WTC11 (cell line): ENCODE measurements at regions not wholly inside any gene's neighbourhood (a gene's known extent, or its start where the extent isn't known, plus 50 kb on each side); places are given as distances from the start of the nearest gene placed in this dataset.

Experiments used
- ATAC-seq: fragments of 200-7000 bp; cut with Tn5 transposase; 2 replicates; pipeline ENCODE4 v1.10.0; 2021; ENCODE audit warnings: mild to moderate bottlenecking, moderate library complexity
- CTCF ChIA-PET: fragments of 300-600 bp; sonication (Branson Sonifier 250); formaldehyde crosslinking; loops from one replicate; lab custom pipeline; 2021; ENCODE audit warnings: antibody characterized with exemption; lab: Charles Lee
- POLR2A ChIA-PET: fragments of 350-600 bp; sonication (Branson Sonifier 250); formaldehyde crosslinking; loops from one replicate; lab custom pipeline; 2021; ENCODE audit warnings: antibody characterized with exemption; lab: Charles Lee
- DNase-seq: peaks from one replicate; pipeline ENCODE4 v3.0.0; 2021; ENCODE audit warnings: low spot score
- H3K27ac Mint-ChIP-seq: 2 replicates; pipeline ENCODE4 v1.8.0; 2021; ENCODE audit warnings: mixed read lengths
- H3K27me3 Mint-ChIP-seq: 2 replicates; pipeline ENCODE4 v1.8.0; 2021; ENCODE audit warnings: low read depth, mild to moderate bottlenecking, moderate library complexity, mixed read lengths
- H3K36me3 Mint-ChIP-seq: 2 replicates; pipeline ENCODE4 v1.8.0; 2021; ENCODE audit warnings: mixed read lengths
- H3K4me1 Mint-ChIP-seq: 2 replicates; pipeline ENCODE4 v1.8.0; 2022; ENCODE audit warnings: mixed read lengths
- H3K4me3 Mint-ChIP-seq: 2 replicates; pipeline ENCODE4 v1.8.0; 2021; ENCODE audit warnings: mild to moderate bottlenecking, moderate library complexity, mixed read lengths
- H3K9me3 Mint-ChIP-seq: 2 replicates; pipeline ENCODE4 v1.8.0; 2021; ENCODE audit warnings: mixed read lengths
- AFF4 ChIP-seq: sonication (generic); formaldehyde crosslinking; IDR thresholded peaks from 2 replicates; pipeline ENCODE4 v1.8.1; 2023; ENCODE audit warnings: mild to moderate bottlenecking, missing genetic modification reagents, borderline replicate concordance
- ATF1 ChIP-seq: sonication (generic); formaldehyde crosslinking; IDR thresholded peaks from 2 replicates; pipeline ENCODE4 v1.8.1; 2023; ENCODE audit warnings: mild to moderate bottlenecking, moderate library complexity, missing genetic modification reagents
- ATF2 ChIP-seq: sonication (generic); formaldehyde crosslinking; IDR thresholded peaks from 2 replicates; pipeline ENCODE4 v1.8.1; 2022; ENCODE audit warnings: low read depth, missing genetic modification reagents, borderline replicate concordance
- ATF6 ChIP-seq: sonication (generic); formaldehyde crosslinking; IDR thresholded peaks from 2 replicates; pipeline ENCODE4 v1.8.1; 2023; ENCODE audit warnings: mild to moderate bottlenecking, missing genetic modification reagents
- CREM ChIP-seq: sonication (generic); formaldehyde crosslinking; IDR thresholded peaks from 2 replicates; pipeline ENCODE4 v1.8.1; 2022; ENCODE audit warnings: mild to moderate bottlenecking, missing genetic modification reagents, moderate library complexity
- GABPB1 ChIP-seq: sonication (generic); formaldehyde crosslinking; IDR thresholded peaks from 2 replicates; pipeline ENCODE4 v1.8.1; 2023; ENCODE audit warnings: mild to moderate bottlenecking, missing genetic modification reagents
- JUN ChIP-seq: sonication (generic); formaldehyde crosslinking; IDR thresholded peaks from 2 replicates; pipeline ENCODE4 v1.8.0; 2023; ENCODE audit warnings: mild to moderate bottlenecking, missing genetic modification reagents
- NR3C1 ChIP-seq: sonication (generic); formaldehyde crosslinking; conservative IDR thresholded peaks from 2 replicates; pipeline ENCODE4 v1.8.1; 2023; ENCODE audit warnings: low read depth, mild to moderate bottlenecking, missing genetic modification reagents
- RELA ChIP-seq: sonication (generic); formaldehyde crosslinking; IDR thresholded peaks from 2 replicates; pipeline ENCODE4 v1.8.1; 2022; ENCODE audit warnings: missing genetic modification reagents, mild to moderate bottlenecking, borderline replicate concordance
- SMAD3 ChIP-seq: sonication (generic); formaldehyde crosslinking; IDR thresholded peaks from 2 replicates; pipeline ENCODE4 v1.8.0; 2022; ENCODE audit warnings: missing genetic modification reagents, mild to moderate bottlenecking, borderline replicate concordance
- TCF7 ChIP-seq: sonication (generic); formaldehyde crosslinking; IDR thresholded peaks from 2 replicates; pipeline ENCODE4 v1.8.0; 2022; ENCODE audit warnings: mild to moderate bottlenecking, low read depth, missing genetic modification reagents, moderate library complexity
- ZNF396 ChIP-seq: fragments of 250-450 bp; sonication (Bioruptor Pico); IDR thresholded peaks from 2 replicates; pipeline ENCODE4 v1.8.0; 2021; ENCODE audit warnings: mild to moderate bottlenecking, moderate library complexity, borderline replicate concordance
- ZNF416 ChIP-seq: fragments of 250-450 bp; sonication (Bioruptor Pico); IDR thresholded peaks from 2 replicates; pipeline ENCODE4 v1.9.0; 2021; ENCODE audit warnings: mild to moderate bottlenecking, inconsistent platforms
- TF ChIP-seq, protein P1 (sequence below): fragments of 250-450 bp; sonication (Bioruptor Pico); IDR thresholded peaks from 2 replicates; pipeline ENCODE4 v1.9.0; 2021; ENCODE audit warnings: mild to moderate bottlenecking
- TF ChIP-seq, protein P2 (sequence below): sonication (generic); formaldehyde crosslinking; IDR thresholded peaks from 2 replicates; pipeline ENCODE4 v1.8.1; 2023; ENCODE audit warnings: mild to moderate bottlenecking, missing genetic modification reagents, moderate library complexity
- TF ChIP-seq, protein P3 (sequence below): fragments of 250-450 bp; sonication (Bioruptor Pico); IDR thresholded peaks from 2 replicates; pipeline ENCODE4 v1.9.0; 2021; ENCODE audit warnings: mild to moderate bottlenecking
- TF ChIP-seq, protein P4 (sequence below): fragments of 250-450 bp; sonication (Bioruptor Pico); IDR thresholded peaks from 2 replicates; pipeline ENCODE4 v1.9.0; 2021; ENCODE audit warnings: mild to moderate bottlenecking, borderline replicate concordance

DNA sequence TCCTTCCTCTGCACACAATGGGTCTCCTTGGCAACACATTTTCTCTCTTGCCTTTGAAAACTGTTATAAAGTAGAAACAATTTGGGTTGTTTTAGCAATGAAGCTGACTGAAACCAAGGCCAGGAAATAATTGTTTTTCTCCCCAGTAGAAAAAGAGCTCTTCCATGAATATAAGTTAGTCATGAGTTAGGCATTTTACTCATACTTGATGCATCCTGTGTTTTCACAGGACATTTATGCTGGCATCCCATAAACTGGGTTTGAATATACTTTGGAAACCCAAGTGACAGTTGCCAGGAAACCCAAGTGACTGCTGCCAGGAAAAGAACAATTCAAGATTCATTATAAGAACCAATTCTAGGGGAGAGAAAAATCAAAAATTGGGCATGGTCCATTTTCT is 128.6 kb upstream of the NPY2R start (continued):
- TF ChIP-seq ATF6 (no peak), RELA (no peak), NR3C1 (CRISPR knock-in tag) (no peak)
- TF ChIP-seq, protein P1, sequence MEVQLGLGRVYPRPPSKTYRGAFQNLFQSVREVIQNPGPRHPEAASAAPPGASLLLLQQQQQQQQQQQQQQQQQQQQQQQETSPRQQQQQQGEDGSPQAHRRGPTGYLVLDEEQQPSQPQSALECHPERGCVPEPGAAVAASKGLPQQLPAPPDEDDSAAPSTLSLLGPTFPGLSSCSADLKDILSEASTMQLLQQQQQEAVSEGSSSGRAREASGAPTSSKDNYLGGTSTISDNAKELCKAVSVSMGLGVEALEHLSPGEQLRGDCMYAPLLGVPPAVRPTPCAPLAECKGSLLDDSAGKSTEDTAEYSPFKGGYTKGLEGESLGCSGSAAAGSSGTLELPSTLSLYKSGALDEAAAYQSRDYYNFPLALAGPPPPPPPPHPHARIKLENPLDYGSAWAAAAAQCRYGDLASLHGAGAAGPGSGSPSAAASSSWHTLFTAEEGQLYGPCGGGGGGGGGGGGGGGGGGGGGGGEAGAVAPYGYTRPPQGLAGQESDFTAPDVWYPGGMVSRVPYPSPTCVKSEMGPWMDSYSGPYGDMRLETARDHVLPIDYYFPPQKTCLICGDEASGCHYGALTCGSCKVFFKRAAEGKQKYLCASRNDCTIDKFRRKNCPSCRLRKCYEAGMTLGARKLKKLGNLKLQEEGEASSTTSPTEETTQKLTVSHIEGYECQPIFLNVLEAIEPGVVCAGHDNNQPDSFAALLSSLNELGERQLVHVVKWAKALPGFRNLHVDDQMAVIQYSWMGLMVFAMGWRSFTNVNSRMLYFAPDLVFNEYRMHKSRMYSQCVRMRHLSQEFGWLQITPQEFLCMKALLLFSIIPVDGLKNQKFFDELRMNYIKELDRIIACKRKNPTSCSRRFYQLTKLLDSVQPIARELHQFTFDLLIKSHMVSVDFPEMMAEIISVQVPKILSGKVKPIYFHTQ (CRISPR knock-in tag), result no peak
- TF ChIP-seq, all 79 proteins: peak for 0

GRCh38 chr4:155081222-155081621 is 127.2 kb upstream of the NPY2R start:
- CTCF ChIA-PET, result no interaction called here
- POLR2A ChIA-PET, result no interaction called here
- no peak for ATAC-seq
- peaks cover 3% of the 10 kb centered on the region; the same call in 1 of the 2 replicates for H3K9me3 Mint-ChIP-seq
- no peaks in the 10 kb centered on the region for H3K27me3 Mint-ChIP-seq
- H3K27ac Mint-ChIP-seq, result no peak overlapping the region
- H3K4me3 Mint-ChIP-seq, result no peak overlapping the region
- no peaks in the 10 kb centered on the region for H3K36me3 Mint-ChIP-seq
- no peak for TF ChIP-seq TCF7 (CRISPR knock-in tag)
- peaks cover 10% of the 10 kb centered on the region for H3K4me1 Mint-ChIP-seq
- no peak for DNase-seq

DNA sequence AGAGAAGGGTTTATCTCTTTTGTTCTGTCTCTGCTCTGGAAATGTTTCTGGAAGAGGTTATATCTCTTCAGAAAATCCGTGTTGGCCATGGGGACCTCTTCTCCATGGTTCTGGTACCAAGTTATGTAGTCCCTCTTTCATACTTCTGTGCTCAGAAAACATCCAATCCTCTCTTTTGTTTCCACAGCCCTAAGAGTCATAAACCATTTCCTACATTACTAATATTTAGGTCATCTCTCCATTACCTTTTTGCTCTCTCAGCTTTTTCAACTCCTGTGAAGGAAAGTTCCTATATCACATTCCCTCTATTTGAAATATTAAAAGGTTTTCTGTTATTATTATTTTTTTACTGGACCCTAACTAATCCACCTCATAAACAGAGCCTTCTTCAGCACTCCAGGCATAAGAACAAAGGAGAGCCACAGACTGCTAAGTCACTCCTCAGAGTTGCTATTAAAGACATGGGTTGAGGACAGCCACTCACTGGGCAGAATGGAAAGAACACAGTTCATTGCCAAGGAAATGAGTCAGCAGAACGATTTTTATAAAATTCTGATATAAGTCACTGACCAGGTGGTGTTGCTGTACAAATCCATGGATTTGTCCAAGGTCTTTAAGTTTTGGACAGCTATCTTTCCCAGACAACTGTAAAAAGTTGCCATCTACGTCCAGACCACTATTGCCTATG is 122.4 kb upstream of the NPY2R start:
- H3K4me3 Mint-ChIP-seq, result no peak overlapping the region
- no peak overlapping the region for H3K27ac Mint-ChIP-seq
- no peaks in the 10 kb centered on the region for H3K4me1 Mint-ChIP-seq
- POLR2A ChIA-PET, result no interaction called here
- CTCF ChIA-PET, result no interaction called here
- no peaks in the 10 kb centered on the region for H3K9me3 Mint-ChIP-seq
- no peaks in the 10 kb centered on the region for H3K36me3 Mint-ChIP-seq
- DNase-seq (no peak), ATAC-seq (no peak)
- H3K27me3 Mint-ChIP-seq, result no peaks in the 10 kb centered on the region
- TF ChIP-seq ZNF396, result no peak
- TF ChIP-seq ZNF416, result no peak
- TF ChIP-seq JUN (CRISPR knock-in tag), result no peak
- TF ChIP-seq, protein P2, sequence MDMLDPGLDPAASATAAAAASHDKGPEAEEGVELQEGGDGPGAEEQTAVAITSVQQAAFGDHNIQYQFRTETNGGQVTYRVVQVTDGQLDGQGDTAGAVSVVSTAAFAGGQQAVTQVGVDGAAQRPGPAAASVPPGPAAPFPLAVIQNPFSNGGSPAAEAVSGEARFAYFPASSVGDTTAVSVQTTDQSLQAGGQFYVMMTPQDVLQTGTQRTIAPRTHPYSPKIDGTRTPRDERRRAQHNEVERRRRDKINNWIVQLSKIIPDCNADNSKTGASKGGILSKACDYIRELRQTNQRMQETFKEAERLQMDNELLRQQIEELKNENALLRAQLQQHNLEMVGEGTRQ (CRISPR knock-in tag), result no peak
- TF ChIP-seq AFF4 (CRISPR knock-in tag), result no peak
- TF ChIP-seq, protein P3, sequence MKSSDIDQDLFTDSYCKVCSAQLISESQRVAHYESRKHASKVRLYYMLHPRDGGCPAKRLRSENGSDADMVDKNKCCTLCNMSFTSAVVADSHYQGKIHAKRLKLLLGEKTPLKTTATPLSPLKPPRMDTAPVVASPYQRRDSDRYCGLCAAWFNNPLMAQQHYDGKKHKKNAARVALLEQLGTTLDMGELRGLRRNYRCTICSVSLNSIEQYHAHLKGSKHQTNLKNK (CRISPR knock-in tag), result no peak
- TF ChIP-seq, protein P4, sequence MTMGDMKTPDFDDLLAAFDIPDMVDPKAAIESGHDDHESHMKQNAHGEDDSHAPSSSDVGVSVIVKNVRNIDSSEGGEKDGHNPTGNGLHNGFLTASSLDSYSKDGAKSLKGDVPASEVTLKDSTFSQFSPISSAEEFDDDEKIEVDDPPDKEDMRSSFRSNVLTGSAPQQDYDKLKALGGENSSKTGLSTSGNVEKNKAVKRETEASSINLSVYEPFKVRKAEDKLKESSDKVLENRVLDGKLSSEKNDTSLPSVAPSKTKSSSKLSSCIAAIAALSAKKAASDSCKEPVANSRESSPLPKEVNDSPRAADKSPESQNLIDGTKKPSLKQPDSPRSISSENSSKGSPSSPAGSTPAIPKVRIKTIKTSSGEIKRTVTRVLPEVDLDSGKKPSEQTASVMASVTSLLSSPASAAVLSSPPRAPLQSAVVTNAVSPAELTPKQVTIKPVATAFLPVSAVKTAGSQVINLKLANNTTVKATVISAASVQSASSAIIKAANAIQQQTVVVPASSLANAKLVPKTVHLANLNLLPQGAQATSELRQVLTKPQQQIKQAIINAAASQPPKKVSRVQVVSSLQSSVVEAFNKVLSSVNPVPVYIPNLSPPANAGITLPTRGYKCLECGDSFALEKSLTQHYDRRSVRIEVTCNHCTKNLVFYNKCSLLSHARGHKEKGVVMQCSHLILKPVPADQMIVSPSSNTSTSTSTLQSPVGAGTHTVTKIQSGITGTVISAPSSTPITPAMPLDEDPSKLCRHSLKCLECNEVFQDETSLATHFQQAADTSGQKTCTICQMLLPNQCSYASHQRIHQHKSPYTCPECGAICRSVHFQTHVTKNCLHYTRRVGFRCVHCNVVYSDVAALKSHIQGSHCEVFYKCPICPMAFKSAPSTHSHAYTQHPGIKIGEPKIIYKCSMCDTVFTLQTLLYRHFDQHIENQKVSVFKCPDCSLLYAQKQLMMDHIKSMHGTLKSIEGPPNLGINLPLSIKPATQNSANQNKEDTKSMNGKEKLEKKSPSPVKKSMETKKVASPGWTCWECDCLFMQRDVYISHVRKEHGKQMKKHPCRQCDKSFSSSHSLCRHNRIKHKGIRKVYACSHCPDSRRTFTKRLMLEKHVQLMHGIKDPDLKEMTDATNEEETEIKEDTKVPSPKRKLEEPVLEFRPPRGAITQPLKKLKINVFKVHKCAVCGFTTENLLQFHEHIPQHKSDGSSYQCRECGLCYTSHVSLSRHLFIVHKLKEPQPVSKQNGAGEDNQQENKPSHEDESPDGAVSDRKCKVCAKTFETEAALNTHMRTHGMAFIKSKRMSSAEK (CRISPR knock-in tag), result no peak
- TF ChIP-seq GABPB1 (CRISPR knock-in tag), result no peak
- TF ChIP-seq ATF2 (CRISPR knock-in tag), result no peak
- TF ChIP-seq ATF1 (CRISPR knock-in tag), result no peak
- no peak for TF ChIP-seq SMAD3 (CRISPR knock-in tag)
- TF ChIP-seq CREM (CRISPR knock-in tag), result no peak
